HepG2 (cell line): ENCODE measurements at regions not wholly inside any gene's neighbourhood (a gene's known extent, or its start where the extent isn't known, plus 50 kb on each side); places are given as distances from the start of the nearest gene placed in this dataset.

ENCODE experiments used
- ATAC-seq: fragments of 200-7000 bp; cut with Tn5 transposase; 3 replicates; pipeline ENCODE4 v1.9.1; 2020; ENCODE audit warnings: mild to moderate bottlenecking, moderate library complexity
- BruUV-seq: library from RNA; stranded (reverse); fragments of 400-500 nt; replicated peaks from 2 replicates; lab custom pipeline; 2021; lab: Mats Ljungman, UMichigan
- CTCF ChIA-PET: fragments of 300-600 bp; formaldehyde crosslinking; extraction: SDS; loops from one replicate; lab custom pipeline; 2021; ENCODE audit warnings: low total read pairs, inconsistent platforms, low intra/inter-chr PET ratio; lab: Yijun Ruan, JAX
- POLR2A ChIA-PET: fragments of 350-600 bp; sonication (Branson Sonifier 250); formaldehyde crosslinking; loops from one replicate; lab custom pipeline; 2020; ENCODE audit warnings: antibody characterized with exemption, inconsistent platforms; lab: Yijun Ruan, JAX
- DNase-seq: peaks from one replicate; pipeline ENCODE4 v3.0.0-alpha.2; 2015; ENCODE audit warnings: low spot score
- FAIRE-seq: peaks from 3 replicates; lab custom pipeline; 2011; peaks lifted over from hg19 to GRCh38; lab: Jason Lieb, UNC
- H2AFZ ChIP-seq: one replicate; pipeline ENCODE4 v1.6.1; 2011; ENCODE audit warnings: low read length, inconsistent platforms
- H3K27ac ChIP-seq: fragments of 300-600 bp; 3 replicates; pipeline ENCODE4 v1.8.0; 2011; ENCODE audit warnings: mixed run types, mild to moderate bottlenecking, mixed read lengths, low read length, inconsistent platforms; ENCODE audit not compliant: insufficient read depth; ENCODE audit errors: extremely low read length
- H3K27me3 ChIP-seq, 2 experiments: fragments of 200-600 bp in 1 of 2; 2 replicates in 1 of 2; 3 replicates in 1 of 2; pipeline versions ENCODE4 v1.6.0 to v1.8.0; 2011; ENCODE audit warnings: low read length in 2 of 2, mild to moderate bottlenecking in 2 of 2, moderate library complexity in 2 of 2, inconsistent platforms in 1 of 2; ENCODE audit not compliant: insufficient read depth in 2 of 2, control insufficient read depth in 1 of 2
- H3K36me3 ChIP-seq, 2 experiments: fragments of 200-600 bp in 1 of 2; replicated peaks in 1 of 2; 2 replicates in 1 of 2; 3 replicates in 1 of 2; pipeline versions ENCODE4 v1.5.1 to v1.8.0; 2011; ENCODE audit warnings: low read length in 2 of 2, inconsistent platforms in 1 of 2; ENCODE audit not compliant: insufficient read depth in 2 of 2, control insufficient read depth in 1 of 2
- H3K4me1 ChIP-seq: 2 replicates; pipeline ENCODE4 v1.5.1; 2012; ENCODE audit warnings: low read length, inconsistent platforms; ENCODE audit not compliant: insufficient read depth
- H3K4me2 ChIP-seq: 2 replicates; pipeline ENCODE4 v1.6.0; 2011; ENCODE audit warnings: low read depth, low read length, inconsistent platforms
- H3K4me3 ChIP-seq, 3 experiments: fragments of 200-600 bp in 1 of 3; sonication (generic), shearing (Covaris generic) in 1 of 3; replicated peaks in 1 of 3; 2 replicates each; pipeline ENCODE4 v1.5.1; 2011 to 2016; ENCODE audit warnings: low read length in 3 of 3, inconsistent platforms in 2 of 3, low read depth in 2 of 3, mild to moderate bottlenecking in 2 of 3, control low read depth in 1 of 3, mixed read lengths in 1 of 3; ENCODE audit not compliant: insufficient read depth in 1 of 3
- H3K79me2 ChIP-seq: one replicate; pipeline ENCODE4 v1.6.1; 2011; ENCODE audit warnings: low read length, inconsistent platforms; ENCODE audit not compliant: insufficient read depth
- H3K9ac ChIP-seq: 2 replicates; pipeline ENCODE4 v1.6.0; 2011; ENCODE audit warnings: mild to moderate bottlenecking, low read depth, low read length, inconsistent platforms; ENCODE audit not compliant: insufficient read depth
- H3K9me3 ChIP-seq: 2 replicates; pipeline ENCODE4 v1.5.1; 2012; ENCODE audit warnings: mild to moderate bottlenecking, low read length
- H4K20me1 ChIP-seq: 2 replicates; pipeline ENCODE4 v1.6.0; 2011; ENCODE audit warnings: inconsistent platforms, mild to moderate bottlenecking, low read length, moderate library complexity; ENCODE audit not compliant: insufficient read depth
- AGO1 ChIP-seq: fragments of 200-400 bp; formaldehyde crosslinking; IDR thresholded peaks from 2 replicates; pipeline ENCODE4 v1.6.1; 2017; ENCODE audit warnings: mild to moderate bottlenecking, low read depth, low read length, moderate library complexity; ENCODE audit not compliant: poor library complexity, severe bottlenecking
- CEBPB ChIP-seq: IDR thresholded peaks from 2 replicates; pipeline ENCODE4 v1.6.1; 2011; ENCODE audit warnings: low read depth, low read length, improper control_type of control experiment, borderline replicate concordance
- DDIT3 ChIP-seq: sonication (generic); formaldehyde crosslinking; IDR thresholded peaks from 2 replicates; pipeline ENCODE4 v1.4.0; 2020; ENCODE audit warnings: mild to moderate bottlenecking, missing genetic modification reagents
- DPF2 ChIP-seq: sonication (generic); formaldehyde crosslinking; IDR thresholded peaks from 2 replicates; pipeline ENCODE4 v1.4.0; 2020; ENCODE audit warnings: mild to moderate bottlenecking, low read depth, missing genetic modification reagents, borderline replicate concordance
- FOXA1 ChIP-seq, 2 experiments: fragments of 450-650 bp in 1 of 2; sonication (generic) in 1 of 2; formaldehyde crosslinking in 1 of 2; IDR thresholded peaks; 2 replicates each; pipeline versions ENCODE4 v1.4.0 to v1.6.1; 2016 to 2020; ENCODE audit warnings: missing genetic modification reagents in 1 of 2
- GABPB1 ChIP-seq: IDR thresholded peaks from 2 replicates; pipeline ENCODE4 v1.6.1; 2016; ENCODE audit warnings: mild to moderate bottlenecking, missing genetic modification reagents, moderate library complexity, missing compliant biosample characterization
- MBNL3 ChIP-seq: fragments of 250-450 bp; sonication (Bioruptor Pico); conservative IDR thresholded peaks from 2 replicates; pipeline ENCODE4 v1.8.0; 2022; ENCODE audit warnings: mild to moderate bottlenecking, inconsistent platforms
- RFX5 ChIP-seq: IDR thresholded peaks from 2 replicates; pipeline ENCODE4 v1.6.1; 2011; ENCODE audit warnings: low read depth, low read length, improper control_type of control experiment
- SIX4 ChIP-seq: sonication (generic); formaldehyde crosslinking; IDR thresholded peaks from 2 replicates; pipeline ENCODE4 v1.4.0; 2020; ENCODE audit warnings: missing genetic modification reagents
- SYNCRIP ChIP-seq: fragments of 200-400 bp; formaldehyde crosslinking; IDR thresholded peaks from 2 replicates; pipeline ENCODE4 v1.6.1; 2018; ENCODE audit warnings: mild to moderate bottlenecking, low read depth, low read length; ENCODE audit not compliant: insufficient read depth
- ZBTB2 ChIP-seq: sonication (generic); formaldehyde crosslinking; IDR thresholded peaks from 2 replicates; pipeline ENCODE4 v1.8.0; 2022; ENCODE audit warnings: low read depth, missing genetic modification reagents
- ZFY ChIP-seq: sonication (generic); formaldehyde crosslinking; IDR thresholded peaks from 2 replicates; pipeline ENCODE4 v1.4.0; 2020; ENCODE audit warnings: missing genetic modification reagents
- ZMAT5 ChIP-seq: sonication (generic); formaldehyde crosslinking; IDR thresholded peaks from 2 replicates; pipeline ENCODE4 v1.5.0; 2020; ENCODE audit warnings: mild to moderate bottlenecking, low read depth, missing genetic modification reagents, borderline replicate concordance
- ZNF205 ChIP-seq: IDR thresholded peaks from 2 replicates; pipeline ENCODE4 v1.6.1; 2018; ENCODE audit warnings: missing biosample characterization, missing genetic modification reagents
- ZNF317 ChIP-seq: sonication (generic); formaldehyde crosslinking; IDR thresholded peaks from 2 replicates; pipeline ENCODE4 v1.5.0; 2020; ENCODE audit warnings: mild to moderate bottlenecking, missing genetic modification reagents
- ZNF549 ChIP-seq: sonication (generic); formaldehyde crosslinking; IDR thresholded peaks from 2 replicates; pipeline ENCODE4 v1.5.0; 2020; ENCODE audit warnings: missing genetic modification reagents
- ZNF615 ChIP-seq: sonication (generic); formaldehyde crosslinking; IDR thresholded peaks from 2 replicates; pipeline ENCODE4 v1.5.0; 2020; ENCODE audit warnings: mild to moderate bottlenecking, missing genetic modification reagents, borderline replicate concordance
- ZNF709 ChIP-seq: sonication (generic); formaldehyde crosslinking; IDR thresholded peaks from 2 replicates; pipeline ENCODE4 v1.5.0; 2020; ENCODE audit warnings: mild to moderate bottlenecking, missing genetic modification reagents
- ZSCAN31 ChIP-seq: sonication (generic); formaldehyde crosslinking; IDR thresholded peaks from 2 replicates; pipeline ENCODE4 v1.5.0; 2020; ENCODE audit warnings: low read depth, mild to moderate bottlenecking, missing genetic modification reagents
- WGBS: methylation state at CpG from one replicate; pipeline ENCODE4 v1.1.6; 2017; ENCODE audit warnings: low lambda C conversion rate; 5-methylcytosine and 5-hydroxymethylcytosine counted together
- in situ Hi-C: cut with HindIII; loops from 2 replicates; pipeline ENCODE4 v1.10.0; 2017; ENCODE audit warnings: low pct_unique_long_range_greater_than_20kb; ENCODE audit not compliant: extremely low pct_ligation_motif_present
- intact Hi-C: fragments of 100-400 bp; cut with micrococcal nuclease; formaldehyde crosslinking; loops from one replicate; pipeline ENCODE4 v1.10.0; 2022; ENCODE audit not compliant: unreplicated experiment

- Histone ChIP-seq H3K27ac (no peak overlapping the region), H3K4me2 (no peak overlapping the region), H3K4me3 (no peak overlapping the region), H3K9me3 (peaks cover 55% of the 10 kb centered on the region), H3K4me1 (no peaks in the 10 kb centered on the region), H3K27me3 (no peaks in the 10 kb centered on the region), H3K9ac (no peak overlapping the region), H2AFZ (no peak overlapping the region), H3K79me2 (no peaks in the 10 kb centered on the region), H4K20me1 (no peaks in the 10 kb centered on the region), H3K36me3 (no peaks in the 10 kb centered on the region)
- ChIA-PET POLR2A (no interaction called here), CTCF (no interaction called here)
- intact Hi-C loops = no loop called here
- in situ Hi-C loops = no loop called here
- WGBS = 3% methylated on average over 6 of the region's 7 CpGs
- FAIRE-seq (no peak), DNase-seq (no peak), ATAC-seq (no peak)
- TF ChIP-seq FOXA1 (IDR thresholded peaks at IDR 0.05) (no peak), FOXA1 (CRISPR knock-in tag; IDR thresholded peaks at IDR 0.05) (no peak), DDIT3 (CRISPR knock-in tag) (no peak), ZMAT5 (CRISPR knock-in tag) (no peak), ZNF317 (no peak), CEBPB (no peak), SYNCRIP (no peak), AGO1 (no peak), DPF2 (CRISPR knock-in tag) (no peak), ZNF549 (no peak), GABPB1 (no peak), SIX4 (no peak), ZSCAN31 (no peak), ZFY (CRISPR knock-in tag) (no peak), ZNF709 (CRISPR knock-in tag) (no peak), RFX5 (no peak), ZNF615 (CRISPR knock-in tag) (no peak), MBNL3 (CRISPR knock-in tag) (no peak), ZBTB2 (no peak), ZNF205 (CRISPR knock-in tag) (no peak)
- no TSS peak for BruUV-seq
Observed at GRCh38 chrY:18951657-18952435, 178.3 kb upstream of the HSFY2 start.
